ENCODE measurements at regions not wholly inside any gene's neighbourhood (a gene's known extent, or its start where the extent isn't known, plus 50 kb on each side); places are given as distances from the start of the nearest gene placed in this dataset.

GRCh38 chr9:89254773-89255125 is 56.2 kb upstream of the CKS2 start:
- no peak overlapping the region for H3K4me2 ChIP-seq (ENCODE audit: extremely low read depth, insufficient read depth, low read length)
- no peak overlapping the region for H3K4me3 ChIP-seq (replicated peaks in 1 of 4; ENCODE audit: control extremely low read depth in 1 of 4, insufficient read depth in 1 of 4, low read depth in 3 of 4, low read length in 4 of 4)
- H4K20me1 ChIP-seq (ENCODE audit: control insufficient read depth, extremely low read depth, insufficient read depth, low read length), result no peaks in the 10 kb centered on the region
- H3K9ac ChIP-seq (ENCODE audit: insufficient read depth, low read length), result no peak overlapping the region
- H3K4me1 ChIP-seq (ENCODE audit: control insufficient read depth, extremely low read depth, insufficient read depth, low read length), result no peaks in the 10 kb centered on the region
- no peaks in the 10 kb centered on the region for H3K79me2 ChIP-seq (ENCODE audit: control insufficient read depth, insufficient read depth, low read length)
- H3K27me3 ChIP-seq (ENCODE audit: control insufficient read depth, insufficient read depth, low read length), result no peaks in the 10 kb centered on the region
- no peak overlapping the region for H3K27ac ChIP-seq (ENCODE audit: insufficient read depth, low read length)
- no peak for DNase-seq (ENCODE audit: low read depth in 2 of 2)
- H3K36me3 ChIP-seq (ENCODE audit: control insufficient read depth, insufficient read depth, low read length), result no peaks in the 10 kb centered on the region
- TF ChIP-seq EZH2 (IDR thresholded peaks at IDR 0.05; ENCODE audit: low read length, missing control alignments), result no peak
- no peak for TF ChIP-seq CTCF (conservative IDR thresholded peaks at IDR 0.05 in 1 of 2, IDR thresholded peaks at IDR 0.05 in 1 of 2; ENCODE audit: low read depth in 1 of 2, low read length in 2 of 2)
- H3K9me3 ChIP-seq (ENCODE audit: control insufficient read depth, insufficient read depth, low read depth, low read length), result peaks cover 1% of the 10 kb centered on the region
- H2AFZ ChIP-seq (ENCODE audit: low read length), result no peak overlapping the region

GRCh38 chr9:89256225-89256624 is 54.8 kb upstream of the CKS2 start:
- DNase-seq (ENCODE audit: low read depth in 2 of 2), result no peak
- no peak overlapping the region for H3K27ac ChIP-seq (ENCODE audit: insufficient read depth, low read length)
- H3K79me2 ChIP-seq (ENCODE audit: control insufficient read depth, insufficient read depth, low read length), result no peaks in the 10 kb centered on the region
- H3K27me3 ChIP-seq (ENCODE audit: control insufficient read depth, insufficient read depth, low read length), result no peaks in the 10 kb centered on the region
- peaks cover 1% of the 10 kb centered on the region for H3K9me3 ChIP-seq (ENCODE audit: control insufficient read depth, insufficient read depth, low read depth, low read length)
- no peaks in the 10 kb centered on the region for H3K36me3 ChIP-seq (ENCODE audit: control insufficient read depth, insufficient read depth, low read length)
- H3K4me2 ChIP-seq (ENCODE audit: extremely low read depth, insufficient read depth, low read length), result no peak overlapping the region
- H3K9ac ChIP-seq (ENCODE audit: insufficient read depth, low read length), result no peak overlapping the region
- H3K4me3 ChIP-seq (replicated peaks in 1 of 4; ENCODE audit: control extremely low read depth in 1 of 4, insufficient read depth in 1 of 4, low read depth in 3 of 4, low read length in 4 of 4), result no peak overlapping the region
- TF ChIP-seq CTCF (conservative IDR thresholded peaks at IDR 0.05 in 1 of 2, IDR thresholded peaks at IDR 0.05 in 1 of 2; ENCODE audit: low read depth in 1 of 2, low read length in 2 of 2), result no peak
- TF ChIP-seq EZH2 (IDR thresholded peaks at IDR 0.05; ENCODE audit: low read length, missing control alignments), result no peak
- no peaks in the 10 kb centered on the region for H4K20me1 ChIP-seq (ENCODE audit: control insufficient read depth, extremely low read depth, insufficient read depth, low read length)
- no peak overlapping the region for H2AFZ ChIP-seq (ENCODE audit: low read length)
- H3K4me1 ChIP-seq (ENCODE audit: control insufficient read depth, extremely low read depth, insufficient read depth, low read length), result no peaks in the 10 kb centered on the region

GRCh38 chr9:89256642-89257041 is 54.4 kb upstream of the CKS2 start:
- H3K27me3 ChIP-seq (ENCODE audit: control insufficient read depth, insufficient read depth, low read length), result no peaks in the 10 kb centered on the region
- H3K27ac ChIP-seq (ENCODE audit: insufficient read depth, low read length), result no peak overlapping the region
- peaks cover 1% of the 10 kb centered on the region for H3K9me3 ChIP-seq (ENCODE audit: control insufficient read depth, insufficient read depth, low read depth, low read length)
- no peak for DNase-seq (ENCODE audit: low read depth in 2 of 2)
- TF ChIP-seq CTCF (conservative IDR thresholded peaks at IDR 0.05 in 1 of 2, IDR thresholded peaks at IDR 0.05 in 1 of 2; ENCODE audit: low read depth in 1 of 2, low read length in 2 of 2) (no peak), EZH2 (IDR thresholded peaks at IDR 0.05; ENCODE audit: low read length, missing control alignments) (no peak)
- no peaks in the 10 kb centered on the region for H4K20me1 ChIP-seq (ENCODE audit: control insufficient read depth, extremely low read depth, insufficient read depth, low read length)
- H2AFZ ChIP-seq (ENCODE audit: low read length), result no peak overlapping the region
- no peak overlapping the region for H3K4me3 ChIP-seq (replicated peaks in 1 of 4; ENCODE audit: control extremely low read depth in 1 of 4, insufficient read depth in 1 of 4, low read depth in 3 of 4, low read length in 4 of 4)
- H3K79me2 ChIP-seq (ENCODE audit: control insufficient read depth, insufficient read depth, low read length), result no peaks in the 10 kb centered on the region
- no peaks in the 10 kb centered on the region for H3K4me1 ChIP-seq (ENCODE audit: control insufficient read depth, extremely low read depth, insufficient read depth, low read length)
- H3K4me2 ChIP-seq (ENCODE audit: extremely low read depth, insufficient read depth, low read length), result no peak overlapping the region
- no peak overlapping the region for H3K9ac ChIP-seq (ENCODE audit: insufficient read depth, low read length)
- H3K36me3 ChIP-seq (ENCODE audit: control insufficient read depth, insufficient read depth, low read length), result no peaks in the 10 kb centered on the region
